ENCODE measurements at regions not wholly inside any gene's neighbourhood (a gene's known extent, or its start where the extent isn't known, plus 50 kb on each side); places are given as distances from the start of the nearest gene placed in this dataset.
"Not testable (repeated sequence)": the region's sequence is repeated elsewhere in the genome, so short reads cannot be mapped to it uniquely, and the experiment has no call there.

GRCh38 chr10:8636371-8636770 lies 581.9 kb downstream of the GATA3 start:
- FAIRE-seq = no peak

- no peak for FAIRE-seq
Measured at GRCh38 chr10:8637640-8638039, 583.2 kb downstream of the GATA3 start.

GRCh38 chr10:8638088-8638672 lies 583.7 kb downstream of the GATA3 start:
- FAIRE-seq = no peak

- no peak for FAIRE-seq
Measured at GRCh38 chr10:8639486-8640185, 585.1 kb downstream of the GATA3 start.

- FAIRE-seq = no peak
Measured at GRCh38 chr10:8640301-8640700, 585.8 kb downstream of the GATA3 start.

GRCh38 chr10:8640878-8641277 lies 586.4 kb downstream of the GATA3 start:
- no peak for FAIRE-seq

- FAIRE-seq = no peak
Measured at GRCh38 chr10:8656261-8656660, 601.8 kb downstream of the GATA3 start.

- no peak for FAIRE-seq
Measured at GRCh38 chr10:8659982-8660381, 605.5 kb downstream of the GATA3 start.

GRCh38 chr10:8661886-8662285 lies 607.4 kb downstream of the GATA3 start:
- no peak for FAIRE-seq

GRCh38 chr10:8663131-8663530 lies 608.6 kb downstream of the GATA3 start:
- FAIRE-seq = no peak

GRCh38 chr10:8665322-8665721 lies 610.8 kb downstream of the GATA3 start:
- FAIRE-seq = no peak

- no peak for FAIRE-seq
Measured at GRCh38 chr10:8670461-8670860, 616.0 kb downstream of the GATA3 start.

GRCh38 chr10:8674230-8674629 lies 619.7 kb downstream of the GATA3 start:
- FAIRE-seq = no peak

GRCh38 chr10:8677642-8678041 lies 623.2 kb downstream of the GATA3 start:
- FAIRE-seq = no peak

GRCh38 chr10:8684916-8685315 lies 630.4 kb downstream of the GATA3 start:
- FAIRE-seq = not testable (repeated sequence)

- FAIRE-seq = no peak
Measured at GRCh38 chr10:8688881-8689280, 634.4 kb downstream of the GATA3 start.

GRCh38 chr10:8691498-8692017 lies 637.1 kb downstream of the GATA3 start:
- no peak for FAIRE-seq

- not testable (repeated sequence) for FAIRE-seq
Measured at GRCh38 chr10:8693635-8694034, 639.1 kb downstream of the GATA3 start.

GRCh38 chr10:8696746-8697145 lies 642.3 kb downstream of the GATA3 start:
- FAIRE-seq = no peak

- FAIRE-seq = no peak
Measured at GRCh38 chr10:8700689-8701088, 646.2 kb downstream of the GATA3 start.

- FAIRE-seq = no peak
Measured at GRCh38 chr10:8702181-8702580, 647.7 kb downstream of the GATA3 start.

GRCh38 chr10:8705415-8705814 lies 650.9 kb downstream of the GATA3 start:
- no peak for FAIRE-seq

GRCh38 chr10:8712656-8713055 lies 658.2 kb downstream of the GATA3 start:
- no peak for FAIRE-seq

- FAIRE-seq = no peak
Measured at GRCh38 chr10:8719971-8720370, 665.5 kb downstream of the GATA3 start.

- FAIRE-seq = no peak
Measured at GRCh38 chr10:8721650-8722049, 667.2 kb downstream of the GATA3 start.
